ENCODE measurements at regions not wholly inside any gene's neighbourhood (a gene's known extent, or its start where the extent isn't known, plus 50 kb on each side); places are given as distances from the start of the nearest gene placed in this dataset.

GRCh38 chr10:753530-753929 lies 64.1 kb upstream of the DIP2C start:
- no peak overlapping the region for H3K27ac ChIP-seq (ENCODE audit: low read depth)
- H2AFZ ChIP-seq, result no peak overlapping the region
- H3K4me2 ChIP-seq, result no peak overlapping the region
- Mint-ChIP-seq H3K36me3 (ENCODE audit: low read depth) (no peaks in the 10 kb centered on the region), H3K4me1 (no peaks in the 10 kb centered on the region), H3K4me3 (no peak overlapping the region), H3K27ac (no peak overlapping the region), H3K27me3 (ENCODE audit: insufficient read depth, low read depth, poor library complexity) (no peaks in the 10 kb centered on the region), H3K9me3 (peaks cover 3% of the 10 kb centered on the region; the same call in 2 of the 3 replicates)
- no peak overlapping the region for H3K4me3 ChIP-seq
- no peak for TF ChIP-seq NANOG (IDR thresholded peaks at IDR 0.05; ENCODE audit: borderline replicate concordance)
- no peak for TF ChIP-seq ZNF114 (CRISPR knock-in tag; IDR thresholded peaks at IDR 0.05)
- no peak for TF ChIP-seq ETS1 (IDR thresholded peaks at IDR 0.05)
- no peak for TF ChIP-seq EZH2phosphoT487 (IDR thresholded peaks at IDR 0.05; ENCODE audit: unreplicated experiment)
- TF ChIP-seq STAT1 (IDR thresholded peaks at IDR 0.05; ENCODE audit: unreplicated experiment), result no peak
- no peak for TF ChIP-seq JUNB (IDR thresholded peaks at IDR 0.05; ENCODE audit: unreplicated experiment)
- no peak for TF ChIP-seq ZNF462 (CRISPR knock-in tag; IDR thresholded peaks at IDR 0.05)
- TF ChIP-seq CREB1 (CRISPR knock-in tag; IDR thresholded peaks at IDR 0.05; ENCODE audit: low read depth), result no peak
- TF ChIP-seq CTCF (conservative IDR thresholded peaks at IDR 0.05; ENCODE audit: low read depth in 2 of 2), result no peak
- TF ChIP-seq POLR2AphosphoS5 (IDR thresholded peaks at IDR 0.05; ENCODE audit: low read depth), result no peak
- TF ChIP-seq ZNF331 (CRISPR knock-in tag; IDR thresholded peaks at IDR 0.05; ENCODE audit: low read depth), result no peak
- no peak for TF ChIP-seq EZH2 (IDR thresholded peaks at IDR 0.05; ENCODE audit: low read depth, unreplicated experiment)
- no peak for TF ChIP-seq REST (IDR thresholded peaks at IDR 0.05; ENCODE audit: unreplicated experiment)
- H4K20me1 ChIP-seq (replicated peaks; ENCODE audit: insufficient read depth), result no peaks in the 10 kb centered on the region
- H3K79me2 ChIP-seq (replicated peaks; ENCODE audit: insufficient read depth), result no peaks in the 10 kb centered on the region
- H3K27me3 ChIP-seq (ENCODE audit: insufficient read depth), result no peaks in the 10 kb centered on the region
- H3K9me2 ChIP-seq (ENCODE audit: insufficient read depth), result no peaks in the 10 kb centered on the region
- no peaks in the 10 kb centered on the region for H3K36me3 ChIP-seq (ENCODE audit: insufficient read depth)
- no peaks in the 10 kb centered on the region for H3F3A ChIP-seq (replicated peaks; ENCODE audit: low read depth)
- ATAC-seq, result no peak
- H3K4me1 ChIP-seq (ENCODE audit: insufficient read depth), result no peaks in the 10 kb centered on the region
- no peak for DNase-seq (ENCODE audit: low spot score)

Data from GM23338 (cell line).